B cell (primary cell): ENCODE measurements at regions not wholly inside any gene's neighbourhood (a gene's known extent, or its start where the extent isn't known, plus 50 kb on each side); places are given as distances from the start of the nearest gene placed in this dataset.

Experiments
- CTCF ChIP-seq: fragments of 200-600 bp; IDR thresholded peaks from one replicate; pipeline ENCODE4 v1.8.0; 2022; ENCODE audit warnings: antibody characterized with exemption, mild to moderate bottlenecking
- EZH2 ChIP-seq: IDR thresholded peaks from 2 replicates; pipeline ENCODE4 v1.6.1; 2012; ENCODE audit warnings: borderline replicate concordance, low read depth, mild to moderate bottlenecking, moderate library complexity, low read length; ENCODE audit not compliant: insufficient read depth, poor library complexity, severe bottlenecking

DNA sequence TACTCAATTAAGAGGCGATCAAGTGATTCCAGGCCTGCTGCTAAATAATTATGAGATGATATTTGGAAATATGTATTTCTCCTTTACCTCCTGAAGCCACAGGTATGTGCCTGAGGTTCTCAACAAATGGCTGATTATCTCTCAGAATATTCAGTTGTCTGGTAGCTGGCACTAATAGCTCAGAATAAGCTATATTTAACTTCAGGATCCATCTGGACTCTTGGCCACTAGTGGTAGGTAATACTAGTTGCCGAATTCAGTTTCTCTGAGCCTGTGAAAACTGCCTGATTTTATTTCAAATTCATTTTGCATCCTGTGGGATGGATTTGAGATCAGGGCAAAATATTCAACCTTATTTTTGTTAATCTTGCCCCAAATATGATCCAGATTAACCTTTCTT, 499.0 kb downstream of the DIPK2A start:
- TF ChIP-seq CTCF (no peak), EZH2 (no peak)
